Ectodermal cell (in vitro differentiated cells): ENCODE measurements at regions not wholly inside any gene's neighbourhood (a gene's known extent, or its start where the extent isn't known, plus 50 kb on each side); places are given as distances from the start of the nearest gene placed in this dataset.

Experiments
- H3K27ac ChIP-seq: 2 replicates; pipeline ENCODE4 v1.7.0; 2013; ENCODE audit warnings: mild to moderate bottlenecking, low read depth, low read length; ENCODE audit not compliant: insufficient read depth, poor library complexity, severe bottlenecking
- H3K27me3 ChIP-seq: 2 replicates; pipeline ENCODE4 v1.7.0; 2013; ENCODE audit warnings: mild to moderate bottlenecking, low read length; ENCODE audit not compliant: insufficient read depth, control insufficient read depth, poor library complexity, severe bottlenecking
- H3K36me3 ChIP-seq: one replicate; pipeline ENCODE4 v1.7.0; 2013; ENCODE audit warnings: low read length; ENCODE audit not compliant: control insufficient read depth, insufficient read depth
- H3K4me1 ChIP-seq: one replicate; pipeline ENCODE4 v1.7.0; 2013; ENCODE audit warnings: low read length; ENCODE audit not compliant: control insufficient read depth, insufficient read depth
- H3K4me3 ChIP-seq: 2 replicates; pipeline ENCODE4 v1.7.0; 2013; ENCODE audit warnings: low read depth, low read length, control low read depth; ENCODE audit not compliant: insufficient read depth
- H3K9me3 ChIP-seq: 2 replicates; pipeline ENCODE4 v1.7.0; 2013; ENCODE audit warnings: mild to moderate bottlenecking, low read length, moderate library complexity; ENCODE audit not compliant: control insufficient read depth
- WGBS, 2 experiments: methylation state at CpG; one replicate each; pipeline ENCODE4 v1.1.7; 2013; ENCODE audit warnings: missing lambda C conversion rate in 2 of 2; 5-methylcytosine and 5-hydroxymethylcytosine counted together

DNA sequence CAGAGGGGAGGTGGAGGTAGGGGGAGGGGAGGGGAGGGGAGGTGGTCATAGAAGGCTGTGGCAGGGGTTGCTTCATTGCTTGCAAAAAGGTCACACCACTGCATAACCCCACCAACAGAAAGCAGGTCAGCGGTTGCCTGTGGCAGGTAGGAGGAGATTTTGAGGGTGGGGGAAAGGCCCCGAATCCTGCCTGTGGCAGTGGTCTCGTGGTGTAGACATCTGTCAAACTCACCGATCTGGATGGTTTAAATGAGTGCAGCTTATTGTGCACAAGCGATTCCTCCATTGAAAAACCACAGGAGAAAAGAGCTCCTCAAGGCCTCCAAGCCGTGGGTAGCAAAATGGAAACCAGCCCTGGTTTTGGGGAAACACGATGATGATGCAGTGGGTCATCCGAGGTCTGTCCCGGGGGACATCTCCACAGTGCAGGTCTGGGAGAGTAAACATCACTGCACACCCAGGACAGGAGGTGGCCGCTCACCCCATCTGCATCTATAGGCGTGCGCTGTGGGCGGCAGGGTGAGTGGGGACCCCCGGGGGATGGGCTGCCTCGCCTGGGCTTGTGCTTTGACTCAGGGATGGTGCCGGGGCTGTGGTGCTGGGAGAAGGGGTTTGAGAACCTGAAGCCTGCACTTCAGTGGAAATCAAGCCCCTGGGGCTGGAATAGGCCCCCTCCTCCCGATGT is 112.3 kb downstream of the CRYAA start:
- Histone ChIP-seq H3K4me3 (no peak overlapping the region), H3K27me3 (peaks cover 3% of the 10 kb centered on the region), H3K27ac (no peak overlapping the region), H3K4me1 (peaks cover 14% of the 10 kb centered on the region), H3K9me3 (no peaks in the 10 kb centered on the region), H3K36me3 (no peaks in the 10 kb centered on the region)
- 82 to 83% methylated on average over 17 of the region's 17 CpGs for WGBS, 2 experiments

DNA sequence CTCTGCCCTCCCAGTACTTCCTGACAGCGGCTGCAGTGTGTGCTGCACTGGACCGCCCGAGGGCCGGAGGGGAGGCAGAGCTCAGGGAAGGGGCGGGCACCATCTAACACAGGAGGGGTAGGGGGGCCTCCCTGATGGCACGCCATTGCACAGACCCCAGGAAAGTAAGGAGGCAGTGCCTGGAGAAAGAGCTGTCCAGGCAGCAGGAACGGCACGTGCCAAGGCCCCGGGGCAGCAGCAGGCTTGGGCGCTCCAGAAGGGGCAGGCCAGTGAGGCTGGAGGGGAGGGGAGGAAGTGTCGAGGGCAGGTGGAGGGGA is 110.7 kb downstream of the CRYAA start:
- H3K4me1 ChIP-seq = peaks cover 14% of the 10 kb centered on the region
- H3K27me3 ChIP-seq = peaks cover 3% of the 10 kb centered on the region
- no peaks in the 10 kb centered on the region for H3K9me3 ChIP-seq
- H3K36me3 ChIP-seq = no peaks in the 10 kb centered on the region
- no peak overlapping the region for H3K27ac ChIP-seq
- WGBS, 2 experiments = 93 to 96% methylated on average over 10 to 11 of the region's 11 CpGs
- no peak overlapping the region for H3K4me3 ChIP-seq

DNA sequence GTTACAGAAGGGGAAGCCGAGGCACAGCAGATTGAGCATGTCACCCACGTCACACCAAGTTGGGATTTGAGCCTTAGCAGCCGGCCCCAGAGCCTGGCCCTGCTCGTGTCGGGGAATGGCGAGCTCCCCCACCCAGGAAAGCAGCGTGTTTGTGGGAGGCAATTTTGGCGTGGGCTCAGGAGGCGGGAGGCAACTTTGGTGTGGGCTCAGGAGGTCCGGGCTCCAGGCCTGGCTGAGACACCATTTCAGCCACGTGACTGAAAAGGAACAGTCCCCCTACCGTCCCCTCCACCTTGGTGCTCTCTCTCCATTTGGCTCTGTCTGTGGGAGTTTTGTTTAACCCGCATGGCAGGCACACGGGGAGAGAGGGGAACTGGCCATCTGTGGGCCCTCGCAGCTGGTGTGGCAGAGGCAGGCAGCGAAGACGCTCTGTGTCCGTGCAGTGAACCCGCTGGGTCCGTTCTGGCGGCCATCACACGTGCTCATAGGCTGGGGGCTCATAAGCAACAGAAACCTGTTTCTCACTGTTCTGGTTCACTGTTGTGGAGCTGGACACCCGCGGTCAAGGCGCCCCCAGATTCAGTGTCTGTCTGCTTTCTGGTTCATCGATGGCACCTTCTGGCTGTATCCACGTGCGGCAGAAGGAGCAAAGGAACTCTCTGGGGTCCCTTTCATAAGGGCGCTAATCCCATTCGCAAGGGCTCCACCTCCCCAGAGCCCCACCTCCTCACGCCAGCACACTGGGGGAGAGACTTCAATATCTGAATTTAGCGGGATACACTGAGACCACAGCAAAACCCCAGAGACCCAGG is 110.2 kb downstream of the CRYAA start:
- H3K27me3 ChIP-seq = peaks cover 3% of the 10 kb centered on the region
- 84 to 86% methylated on average over 32 of the region's 32 CpGs for WGBS, 2 experiments

DNA sequence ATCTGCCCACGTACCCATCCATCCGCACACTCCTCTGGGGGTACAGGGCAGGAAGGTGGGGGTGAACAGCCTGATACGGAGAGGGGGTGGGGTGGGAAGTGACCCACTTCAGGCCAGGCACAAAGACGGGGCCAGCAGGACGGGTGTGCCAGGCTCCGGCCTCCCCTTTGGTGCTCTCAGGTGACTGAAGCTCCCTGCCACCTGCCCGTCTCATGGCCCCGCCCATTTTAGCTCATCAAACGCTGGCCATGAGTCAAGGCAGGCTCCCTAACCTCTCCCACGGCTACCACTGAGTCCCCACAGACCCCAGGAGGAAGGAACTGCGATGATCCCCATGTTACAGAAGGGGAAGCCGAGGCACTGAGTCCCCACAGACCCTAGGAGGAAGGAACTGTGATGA is 109.6 kb downstream of the CRYAA start:
- H3K4me1 ChIP-seq = peaks cover 14% of the 10 kb centered on the region
- 77 to 83% methylated on average over 12 of the region's 12 CpGs for WGBS, 2 experiments
- no peaks in the 10 kb centered on the region for H3K36me3 ChIP-seq
- no peaks in the 10 kb centered on the region for H3K9me3 ChIP-seq
- H3K27ac ChIP-seq = no peak overlapping the region
- no peak overlapping the region for H3K4me3 ChIP-seq
- H3K27me3 ChIP-seq = peaks cover 3% of the 10 kb centered on the region

More for the DNA sequence above, 110.2 kb downstream of the CRYAA start:
- Histone ChIP-seq H3K27ac (no peak overlapping the region), H3K4me1 (peaks cover 14% of the 10 kb centered on the region), H3K36me3 (no peaks in the 10 kb centered on the region), H3K9me3 (no peaks in the 10 kb centered on the region), H3K4me3 (no peak overlapping the region)

DNA sequence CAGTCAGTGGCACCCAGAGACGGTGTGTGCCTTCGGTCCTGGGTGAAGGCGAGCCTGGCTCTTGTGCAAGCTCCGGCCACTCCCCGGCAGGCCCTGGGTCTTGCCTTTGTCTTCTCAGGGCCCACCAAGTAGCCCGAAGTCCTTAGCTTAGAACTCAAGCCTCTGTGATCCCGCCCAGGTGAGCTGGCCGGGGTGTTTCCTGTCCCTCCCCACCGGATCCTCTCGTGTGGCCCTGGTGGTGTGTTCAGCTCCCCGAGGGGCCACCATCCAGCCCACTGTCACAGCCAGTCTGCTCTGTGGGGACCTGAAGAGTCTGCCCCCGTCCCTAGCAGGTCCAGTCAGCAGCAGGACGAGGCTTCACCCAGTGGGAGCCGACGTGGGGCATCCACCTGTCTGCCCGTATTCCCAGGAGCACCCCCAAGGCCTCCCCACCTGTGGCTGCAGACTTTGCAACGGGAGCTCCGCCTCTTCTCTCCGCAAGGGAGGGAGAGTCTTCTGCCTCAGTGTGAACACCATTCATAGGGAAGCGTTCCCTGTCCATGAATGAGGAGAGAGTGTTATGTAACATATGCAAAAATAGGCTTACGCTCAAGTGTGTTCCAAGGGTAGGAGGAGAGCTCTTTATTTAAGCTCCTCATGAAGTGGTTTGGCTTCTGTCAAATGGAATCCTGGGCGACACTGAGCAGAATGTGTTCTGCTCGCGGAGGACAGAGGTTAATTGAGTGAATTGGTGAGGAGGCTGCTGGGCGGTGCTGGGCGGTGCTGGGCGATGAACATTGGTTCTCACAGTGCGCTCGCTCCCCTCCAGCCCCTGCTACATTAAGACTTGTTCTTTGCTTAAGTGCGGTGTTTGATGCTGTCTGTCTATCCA is 108.9 kb downstream of the CRYAA start:
- WGBS, 2 experiments = 51 to 53% methylated on average over 30 of the region's 30 CpGs
- peaks cover 3% of the 10 kb centered on the region for H3K27me3 ChIP-seq
- no peak overlapping the region for H3K27ac ChIP-seq
- peaks cover 14% of the 10 kb centered on the region for H3K4me1 ChIP-seq
- no peaks in the 10 kb centered on the region for H3K36me3 ChIP-seq
- H3K9me3 ChIP-seq = no peaks in the 10 kb centered on the region
- no peak overlapping the region for H3K4me3 ChIP-seq

DNA sequence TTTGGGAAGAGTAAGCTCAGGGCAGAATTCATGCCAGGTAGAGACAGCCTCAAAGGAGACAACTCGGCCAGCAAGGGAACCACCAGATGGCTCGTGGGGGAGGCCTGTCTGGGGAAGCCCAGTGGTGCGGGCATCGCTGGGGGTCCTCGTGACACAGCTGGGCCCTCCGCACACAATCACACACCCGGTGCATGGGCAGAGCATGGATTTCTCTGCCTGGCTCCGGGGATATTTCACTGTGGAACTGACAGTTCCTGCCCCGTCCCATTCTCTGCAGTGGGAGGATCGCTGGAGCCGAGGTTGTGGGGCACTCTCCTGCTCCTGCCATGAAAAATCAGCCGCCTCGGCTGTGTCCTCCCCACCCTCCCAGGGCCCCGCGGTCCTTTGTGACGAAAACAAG is 108.0 kb downstream of the CRYAA start:
- peaks cover 3% of the 10 kb centered on the region for H3K27me3 ChIP-seq
- no peak overlapping the region for H3K4me3 ChIP-seq
- H3K4me1 ChIP-seq = peaks cover 14% of the 10 kb centered on the region
- H3K27ac ChIP-seq = no peak overlapping the region
- 78 to 79% methylated on average over 16 of the region's 16 CpGs for WGBS, 2 experiments
- no peaks in the 10 kb centered on the region for H3K9me3 ChIP-seq
- no peaks in the 10 kb centered on the region for H3K36me3 ChIP-seq

DNA sequence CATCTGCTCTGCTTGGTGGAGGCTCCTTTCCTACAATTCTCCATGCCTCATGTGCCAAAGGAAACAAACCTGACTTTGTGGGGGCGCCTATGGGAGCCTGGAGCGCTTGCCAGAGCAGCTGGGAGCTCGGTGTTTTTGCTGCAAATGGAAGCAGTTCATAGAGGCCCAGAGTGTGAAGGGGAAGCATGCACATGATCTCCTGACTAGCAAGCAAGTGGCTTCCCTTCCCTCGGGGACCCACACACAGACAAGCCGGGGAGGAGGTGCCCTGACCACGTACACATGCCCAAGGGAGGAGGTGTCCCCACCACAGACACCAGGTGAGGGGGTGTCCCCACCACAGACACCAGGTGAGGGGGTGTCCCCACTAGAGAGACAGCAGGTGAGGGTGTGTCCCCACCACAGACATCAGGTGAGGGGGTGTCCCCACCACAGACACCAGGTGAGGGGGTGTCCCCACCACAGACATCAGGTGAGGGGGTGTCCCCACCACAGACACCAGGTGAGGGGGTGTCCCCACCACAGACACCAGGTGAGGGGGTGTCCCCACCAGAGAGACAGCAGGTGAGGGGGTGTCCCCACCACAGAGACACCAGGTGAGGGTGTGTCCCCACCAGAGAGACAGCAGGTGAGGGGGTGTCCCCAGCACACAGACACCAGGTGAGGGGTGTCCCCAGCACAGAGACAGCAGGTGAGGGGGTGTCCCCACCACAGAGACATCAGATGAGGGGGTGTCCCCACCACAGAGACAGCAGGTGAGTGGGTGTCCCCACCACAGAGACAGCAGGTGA is 106.8 kb downstream of the CRYAA start:
- Histone ChIP-seq H3K4me3 (no peak overlapping the region), H3K36me3 (no peaks in the 10 kb centered on the region), H3K27me3 (peaks cover 3% of the 10 kb centered on the region), H3K4me1 (peaks cover 14% of the 10 kb centered on the region), H3K27ac (no peak overlapping the region), H3K9me3 (no peaks in the 10 kb centered on the region)
- 92 to 96% methylated on average over 6 of the region's 6 CpGs for WGBS, 2 experiments

DNA sequence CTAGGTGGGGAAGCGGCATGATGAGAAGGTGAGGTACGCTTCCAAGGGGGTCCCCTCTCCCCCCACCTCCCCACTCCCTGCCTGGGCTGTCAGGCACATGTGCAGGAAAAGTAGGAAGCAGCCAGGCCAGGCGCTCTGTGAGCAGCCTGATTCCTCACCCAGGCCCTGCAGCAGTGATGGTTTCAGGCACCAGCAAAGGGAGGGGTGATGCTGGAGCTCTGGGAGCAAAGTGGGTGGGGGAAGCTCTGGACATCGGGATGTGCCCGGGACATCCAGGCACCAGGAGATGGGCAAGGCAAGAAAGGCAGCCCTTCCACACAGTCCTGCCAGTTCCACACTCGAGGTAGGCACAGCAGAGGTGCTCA is 106.1 kb downstream of the CRYAA start:
- Histone ChIP-seq H3K4me3 (no peak overlapping the region), H3K27ac (no peak overlapping the region), H3K36me3 (no peaks in the 10 kb centered on the region), H3K9me3 (no peaks in the 10 kb centered on the region), H3K27me3 (peaks cover 3% of the 10 kb centered on the region), H3K4me1 (peaks cover 14% of the 10 kb centered on the region)
- 90 to 96% methylated on average over 6 of the region's 6 CpGs for WGBS, 2 experiments

DNA sequence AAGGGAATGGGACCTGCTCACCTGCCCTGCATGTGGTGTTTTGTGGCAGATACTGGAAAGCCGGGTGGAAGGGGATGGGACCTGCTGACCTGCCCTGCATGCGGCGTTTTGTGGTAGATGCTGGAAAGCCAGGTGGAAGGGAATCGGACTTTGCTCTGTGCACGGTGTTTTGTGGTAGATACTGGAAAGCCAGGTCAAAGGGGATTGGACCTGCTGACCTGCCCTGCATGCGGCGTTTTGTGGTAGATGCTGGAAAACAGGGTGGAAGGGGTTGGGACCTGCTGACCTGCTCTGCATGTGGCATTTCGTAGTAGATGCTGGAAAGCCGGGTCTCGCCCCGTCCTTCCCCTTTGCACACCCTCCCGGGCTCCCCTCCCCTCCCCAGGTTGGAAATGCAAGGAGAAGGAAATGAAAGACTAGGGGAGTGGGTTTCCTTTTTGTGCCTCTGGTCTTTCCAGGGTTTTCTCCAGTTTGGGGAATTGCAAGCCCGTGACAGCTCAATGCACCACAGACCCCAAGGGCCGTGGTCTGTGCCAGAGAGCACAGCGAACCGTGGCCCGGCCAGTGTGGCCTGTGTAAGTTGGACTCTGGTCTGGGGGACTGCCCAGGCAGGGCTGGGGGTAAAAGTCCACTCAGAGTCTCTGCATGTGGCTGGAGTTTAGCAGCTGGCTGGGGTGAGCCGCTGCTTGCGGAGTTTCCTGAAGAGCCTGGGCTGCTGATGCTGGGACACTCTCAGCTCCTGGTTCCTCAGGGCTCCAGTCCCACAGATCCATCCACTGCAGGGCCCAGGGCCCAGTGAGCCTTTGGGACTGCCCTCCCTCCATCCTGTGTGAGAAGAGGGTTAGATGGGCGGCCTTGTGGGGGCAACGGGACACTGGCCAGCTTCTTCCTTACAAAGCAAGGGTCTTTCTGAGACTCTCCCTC is 105.5 kb downstream of the CRYAA start:
- H3K27ac ChIP-seq = no peak overlapping the region
- WGBS, 2 experiments = 89 to 90% methylated on average over 21 of the region's 21 CpGs
- no peaks in the 10 kb centered on the region for H3K36me3 ChIP-seq
- peaks cover 3% of the 10 kb centered on the region for H3K27me3 ChIP-seq
- H3K4me1 ChIP-seq = peaks cover 14% of the 10 kb centered on the region
- no peak overlapping the region for H3K4me3 ChIP-seq
- no peaks in the 10 kb centered on the region for H3K9me3 ChIP-seq
